PC-3 (cell line): ENCODE measurements at regions not wholly inside any gene's neighbourhood (a gene's known extent, or its start where the extent isn't known, plus 50 kb on each side); places are given as distances from the start of the nearest gene placed in this dataset.
"Not testable (repeated sequence)": the region's sequence is repeated elsewhere in the genome, so short reads cannot be mapped to it uniquely, and the experiment has no call there.

ENCODE experiments used
- ATAC-seq: fragments of 200-7000 bp; cut with Tn5 transposase; 2 replicates; pipeline ENCODE4 v1.9.1; 2020; ENCODE audit warnings: mild to moderate bottlenecking, moderate library complexity
- BruUV-seq: library from RNA; stranded (reverse); fragments of 400-500 nt; replicated peaks from 2 replicates; lab custom pipeline; 2021; lab: Mats Ljungman, UMichigan
- CTCF ChIA-PET: fragments of 300-600 bp; sonication (Branson Sonifier 250); formaldehyde crosslinking; loops from one replicate; lab custom pipeline; 2022; ENCODE audit warnings: antibody characterized with exemption; lab: Charles Lee
- POLR2A ChIA-PET: fragments of 300-600 bp; sonication (Branson Sonifier 250); formaldehyde crosslinking; loops from one replicate; lab custom pipeline; 2022; ENCODE audit warnings: antibody characterized with exemption; ENCODE audit not compliant: unreplicated experiment; lab: Charles Lee
- DNase-seq: peaks from one replicate; pipeline ENCODE4 v3.0.0-alpha.2; 2015
- H2AFZ ChIP-seq: fragments of 300-600 bp; sonication (generic); 2 replicates; pipeline ENCODE4 v1.6.0; 2016; ENCODE audit warnings: antibody characterized with exemption, low read length
- H3F3A ChIP-seq: fragments of 300-600 bp; sonication (generic); one replicate; pipeline ENCODE4 v1.6.0; 2017; ENCODE audit warnings: antibody characterized with exemption, low read length, control low read depth, mild to moderate bottlenecking; ENCODE audit not compliant: unreplicated experiment
- H3K27ac ChIP-seq: fragments of 300-600 bp; sonication (generic); 2 replicates; pipeline ENCODE4 v1.5.1; 2016; ENCODE audit warnings: mild to moderate bottlenecking, low read length
- H3K27me3 ChIP-seq: fragments of 300-600 bp; sonication (generic); 2 replicates; pipeline ENCODE4 v1.6.1; 2016; ENCODE audit warnings: low read length, mixed read lengths
- H3K36me3 ChIP-seq: fragments of 300-600 bp; sonication (generic); 2 replicates; pipeline ENCODE4 v1.6.1; 2016; ENCODE audit warnings: low read depth, mixed run types, low read length, mixed read lengths
- H3K4me1 ChIP-seq: fragments of 300-600 bp; sonication (generic); 2 replicates; pipeline ENCODE4 v1.5.1; 2016; ENCODE audit warnings: low read length; ENCODE audit not compliant: insufficient read depth
- H3K4me2 ChIP-seq: fragments of 300-600 bp; sonication (generic); 2 replicates; pipeline ENCODE4 v1.6.0; 2016; ENCODE audit warnings: low read length
- H3K4me3 ChIP-seq: fragments of 300-600 bp; sonication (generic); 2 replicates; pipeline ENCODE4 v1.5.1; 2016; ENCODE audit warnings: mild to moderate bottlenecking, low read length, mixed read lengths
- H3K79me2 ChIP-seq: fragments of 300-600 bp; sonication (generic); 2 replicates; pipeline ENCODE4 v1.6.1; 2017; ENCODE audit warnings: low read length, mixed read lengths
- H3K9ac ChIP-seq: fragments of 300-600 bp; sonication (generic); 2 replicates; pipeline ENCODE4 v1.6.0; 2016; ENCODE audit warnings: mild to moderate bottlenecking, low read length
- H3K9me2 ChIP-seq: fragments of 300-600 bp; sonication (generic); replicated peaks from 2 replicates; pipeline ENCODE4 v1.6.1; 2016; ENCODE audit warnings: mixed run types, low read length, mixed read lengths
- H3K9me3 ChIP-seq: fragments of 300-600 bp; sonication (generic); 2 replicates; pipeline ENCODE4 v1.6.1; 2016; ENCODE audit warnings: low read length, mixed read lengths
- H4K20me1 ChIP-seq: fragments of 300-600 bp; sonication (generic); 2 replicates; pipeline ENCODE4 v1.6.1; 2016; ENCODE audit warnings: low read length, mixed read lengths
- EZH2 ChIP-seq: fragments of 300-600 bp; sonication (generic); IDR thresholded peaks from one replicate; pipeline ENCODE4 v1.6.1; 2017; ENCODE audit warnings: antibody characterized with exemption, mild to moderate bottlenecking, low read length; ENCODE audit not compliant: unreplicated experiment
- EZH2phosphoT487 ChIP-seq: fragments of 300-600 bp; sonication (generic); IDR thresholded peaks from 2 replicates; pipeline ENCODE4 v1.6.1; 2018; ENCODE audit warnings: mild to moderate bottlenecking, antibody characterized with exemption, low read length, borderline replicate concordance
- intact Hi-C: fragments of 100-400 bp; cut with micrococcal nuclease; formaldehyde crosslinking; loops from 2 replicates; pipeline ENCODE4 v1.9.0; 2023
- TF ChIP-seq, protein P1 (sequence below): fragments of 300-600 bp; sonication (generic); conservative IDR thresholded peaks from 2 replicates; pipeline ENCODE4 v1.5.1; 2017; ENCODE audit warnings: antibody characterized with exemption, low read depth, mild to moderate bottlenecking, low read length

DNA sequence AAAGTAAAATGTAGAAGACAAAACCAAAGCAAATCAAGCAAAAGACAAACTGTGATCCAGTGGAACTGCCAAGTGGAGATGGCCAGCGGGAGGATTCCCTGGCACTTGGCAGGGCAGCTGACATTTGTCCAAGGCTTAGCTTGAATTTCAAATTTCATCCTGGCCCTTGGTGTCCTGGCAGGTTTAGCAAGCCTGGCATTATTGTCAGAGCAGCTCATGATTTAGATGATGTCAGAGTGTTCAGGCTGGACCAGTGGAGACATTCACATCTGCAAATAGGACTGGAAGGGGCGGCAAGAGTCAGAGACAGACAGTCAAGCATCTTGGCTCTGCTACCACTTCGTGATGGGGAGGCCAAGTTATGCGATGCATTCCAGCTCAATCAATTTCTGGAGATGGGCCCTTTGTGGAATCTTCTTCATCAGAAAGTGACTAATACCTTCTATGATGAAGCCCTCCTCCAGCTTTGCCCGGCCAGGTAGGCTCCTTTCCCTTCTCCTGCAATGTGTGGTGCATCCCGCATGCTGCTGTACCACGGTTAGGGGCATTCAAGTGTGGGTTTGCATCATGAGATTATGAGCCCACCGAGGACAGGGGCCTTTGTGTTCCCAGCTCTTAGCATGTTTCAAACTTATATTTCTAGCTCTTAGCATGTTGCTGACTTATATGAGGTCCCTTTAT, 199.7 kb downstream of the ANKRD30B start:
- no peaks in the 10 kb centered on the region for H4K20me1 ChIP-seq
- no peak overlapping the region for H3K27ac ChIP-seq
- H3K9me3 ChIP-seq, result no peaks in the 10 kb centered on the region
- intact Hi-C loops, result no loop called here
- H3K4me1 ChIP-seq, result peaks cover 18% of the 10 kb centered on the region
- no peak overlapping the region for H2AFZ ChIP-seq
- ChIA-PET POLR2A (no interaction called here), CTCF (no interaction called here)
- TF ChIP-seq EZH2phosphoT487, result no peak
- TF ChIP-seq, protein P1, sequence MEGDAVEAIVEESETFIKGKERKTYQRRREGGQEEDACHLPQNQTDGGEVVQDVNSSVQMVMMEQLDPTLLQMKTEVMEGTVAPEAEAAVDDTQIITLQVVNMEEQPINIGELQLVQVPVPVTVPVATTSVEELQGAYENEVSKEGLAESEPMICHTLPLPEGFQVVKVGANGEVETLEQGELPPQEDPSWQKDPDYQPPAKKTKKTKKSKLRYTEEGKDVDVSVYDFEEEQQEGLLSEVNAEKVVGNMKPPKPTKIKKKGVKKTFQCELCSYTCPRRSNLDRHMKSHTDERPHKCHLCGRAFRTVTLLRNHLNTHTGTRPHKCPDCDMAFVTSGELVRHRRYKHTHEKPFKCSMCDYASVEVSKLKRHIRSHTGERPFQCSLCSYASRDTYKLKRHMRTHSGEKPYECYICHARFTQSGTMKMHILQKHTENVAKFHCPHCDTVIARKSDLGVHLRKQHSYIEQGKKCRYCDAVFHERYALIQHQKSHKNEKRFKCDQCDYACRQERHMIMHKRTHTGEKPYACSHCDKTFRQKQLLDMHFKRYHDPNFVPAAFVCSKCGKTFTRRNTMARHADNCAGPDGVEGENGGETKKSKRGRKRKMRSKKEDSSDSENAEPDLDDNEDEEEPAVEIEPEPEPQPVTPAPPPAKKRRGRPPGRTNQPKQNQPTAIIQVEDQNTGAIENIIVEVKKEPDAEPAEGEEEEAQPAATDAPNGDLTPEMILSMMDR, result no peak
- no peak for TF ChIP-seq EZH2
- no TSS peak for BruUV-seq
- no peaks in the 10 kb centered on the region for H3K36me3 ChIP-seq
- no peaks in the 10 kb centered on the region for H3K27me3 ChIP-seq
- DNase-seq, result no peak
- H3K4me3 ChIP-seq, result no peak overlapping the region
- H3K9ac ChIP-seq, result no peak overlapping the region
- no peaks in the 10 kb centered on the region for H3K79me2 ChIP-seq
- no peak overlapping the region for H3K4me2 ChIP-seq
- H3F3A ChIP-seq, result no peaks in the 10 kb centered on the region
- H3K9me2 ChIP-seq, result no peaks in the 10 kb centered on the region; the same call in 1 of the 2 replicates
- ATAC-seq, result no peak

DNA sequence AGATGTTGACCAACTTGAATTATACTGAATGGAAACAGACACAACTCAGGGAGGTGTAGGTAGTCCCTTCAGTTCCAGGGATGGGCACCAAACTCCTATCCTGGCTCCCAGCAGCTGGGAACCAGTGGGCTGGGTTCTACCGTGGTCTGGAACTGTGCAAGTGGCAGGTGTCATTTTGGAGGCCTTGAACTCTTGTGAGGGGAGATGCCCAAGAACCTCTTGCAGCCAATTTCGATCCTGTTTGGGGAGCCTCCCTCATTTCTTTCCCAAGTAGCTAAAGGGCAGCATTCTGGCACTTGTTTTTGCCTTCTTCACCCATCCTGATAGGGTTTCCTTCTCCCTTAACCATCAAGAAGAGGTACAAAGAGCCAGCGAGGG, 200.2 kb downstream of the ANKRD30B start:
- peaks cover 18% of the 10 kb centered on the region for H3K4me1 ChIP-seq
- DNase-seq (no peak), ATAC-seq (no peak)
- TF ChIP-seq, protein P1, result no peak
- no peaks in the 10 kb centered on the region for H3K36me3 ChIP-seq
- POLR2A ChIA-PET, result interaction anchor here (0.6 kb wide), 1 partner anchor 13 kb away, joined by 4 read pairs; no protein-coding TSS in a partner anchor
- no peaks in the 10 kb centered on the region; the same call in 1 of the 2 replicates for H3K9me2 ChIP-seq
- no peaks in the 10 kb centered on the region for H4K20me1 ChIP-seq
- CTCF ChIA-PET, result no interaction called here
- no peaks in the 10 kb centered on the region for H3K9me3 ChIP-seq
- H3K27me3 ChIP-seq, result no peaks in the 10 kb centered on the region
- H2AFZ ChIP-seq, result no peak overlapping the region
- no peak overlapping the region for H3K27ac ChIP-seq
- H3K9ac ChIP-seq, result no peak overlapping the region
- H3F3A ChIP-seq, result no peaks in the 10 kb centered on the region
- no peak overlapping the region for H3K4me2 ChIP-seq
- H3K79me2 ChIP-seq, result no peaks in the 10 kb centered on the region
- intact Hi-C loops, result no loop called here
- H3K4me3 ChIP-seq, result no peak overlapping the region
- no TSS peak for BruUV-seq

DNA sequence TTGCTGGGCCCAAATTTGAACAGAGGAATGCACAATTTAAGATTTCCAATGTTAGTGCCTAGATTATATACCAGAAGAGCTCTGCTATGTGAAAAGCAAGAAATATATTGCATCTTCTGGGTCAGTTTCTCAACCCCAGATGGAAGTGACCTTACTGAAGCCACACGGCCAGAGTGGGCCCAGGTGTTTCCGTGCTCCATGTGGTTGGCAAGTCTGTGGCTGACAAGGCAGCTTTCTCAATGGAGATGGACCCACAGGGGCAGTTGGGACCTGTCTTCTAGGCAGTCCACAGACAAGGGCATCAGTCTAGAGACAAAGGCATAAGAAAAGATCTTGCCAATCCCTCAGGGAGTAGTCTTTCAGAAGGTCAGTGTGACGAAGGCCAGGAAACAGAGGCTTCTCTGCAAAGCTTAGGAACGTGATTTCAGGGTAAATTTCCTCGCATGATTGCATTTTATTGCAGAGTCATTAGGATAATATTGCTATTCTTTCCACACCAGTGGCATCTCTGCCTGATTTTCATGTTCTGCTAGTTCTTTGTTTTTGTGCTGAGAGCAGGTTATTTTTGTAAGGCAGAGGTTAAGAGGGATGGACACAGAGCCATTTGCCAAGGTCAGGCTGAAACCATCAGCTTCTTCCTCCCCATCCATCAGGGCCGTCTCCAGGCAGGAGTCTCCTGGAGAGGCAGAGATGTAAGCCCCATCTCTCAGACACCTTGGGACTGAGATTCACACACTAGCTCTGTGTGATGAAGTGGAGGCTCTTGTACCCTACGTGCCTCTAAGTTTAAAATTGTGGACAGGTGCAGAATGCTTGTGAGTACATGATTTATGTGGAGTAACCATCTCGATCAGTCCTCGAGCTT, 202.1 kb downstream of the ANKRD30B start:
- Histone ChIP-seq H3K27me3 (no peaks in the 10 kb centered on the region), H3K36me3 (no peaks in the 10 kb centered on the region), H3K9me3 (no peaks in the 10 kb centered on the region), H3K4me1 (peaks cover 12% of the 10 kb centered on the region), H3K4me2 (no peak overlapping the region; the same call in 1 of the 2 replicates), H3K27ac (no peak overlapping the region), H3K4me3 (no peak overlapping the region), H3K79me2 (no peaks in the 10 kb centered on the region), H3K9me2 (no peaks in the 10 kb centered on the region; the same call in 1 of the 2 replicates), H3F3A (no peaks in the 10 kb centered on the region), H3K9ac (no peak overlapping the region), H2AFZ (0 out of 2 replicates have a peak overlapping the region, but pooled peaks have one; percentile 12), H4K20me1 (no peaks in the 10 kb centered on the region)
- TF ChIP-seq EZH2, result no peak
- no peak for TF ChIP-seq EZH2phosphoT487
- TF ChIP-seq, protein P1, result no peak
- BruUV-seq, result no TSS peak
- ChIA-PET CTCF (no interaction called here), POLR2A (no interaction called here)
- intact Hi-C loops, result loop anchor here (1.0 kb wide), 1 partner anchor 16 kb away; no protein-coding TSS in a partner anchor
- DNase-seq (peak; percentile 69), ATAC-seq (peak; percentile 84)

DNA sequence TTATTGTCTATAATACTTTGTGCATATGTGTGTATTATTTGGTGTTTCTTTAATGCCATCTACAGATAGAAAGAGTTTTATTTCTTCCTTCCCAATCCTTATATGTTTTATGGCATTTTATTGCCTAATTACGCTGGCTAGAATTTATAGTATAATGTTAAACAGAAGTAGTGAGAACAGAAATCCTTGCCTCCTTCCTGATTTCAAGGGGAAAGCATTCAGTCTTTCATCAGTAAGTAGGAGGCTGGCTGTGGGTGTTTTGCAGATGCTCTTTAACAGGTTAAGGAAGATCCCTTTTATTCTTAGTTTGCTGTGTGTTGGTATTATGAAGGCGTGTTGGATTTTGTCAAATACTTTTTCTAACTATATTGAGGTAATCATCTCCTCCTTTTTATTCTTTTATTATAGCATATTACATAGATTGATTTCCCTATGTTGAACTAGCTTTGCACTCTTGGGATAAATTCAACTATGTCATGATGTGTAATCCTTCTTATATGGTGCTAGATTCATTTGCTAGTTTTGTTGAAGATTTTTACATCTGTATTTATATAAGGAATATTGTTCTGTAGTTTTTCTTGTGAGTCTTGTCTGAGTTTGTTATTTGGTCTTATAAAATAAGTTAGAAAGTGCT, 204.6 kb downstream of the ANKRD30B start:
- DNase-seq, H3K27ac ChIP-seq, H3K27me3 ChIP-seq, POLR2A ChIA-PET, H2AFZ ChIP-seq, H3K9me2 ChIP-seq, H3K4me3 ChIP-seq, H3K79me2 ChIP-seq, BruUV-seq, H3K36me3 ChIP-seq, ATAC-seq, intact Hi-C loops, H4K20me1 ChIP-seq, H3K4me2 ChIP-seq, H3K9ac ChIP-seq, H3F3A ChIP-seq, CTCF ChIA-PET, H3K9me3 ChIP-seq: not testable (repeated sequence)
- peaks cover 12% of the 10 kb centered on the region for H3K4me1 ChIP-seq
